Fibroblast of lung (primary cell): ENCODE measurements at regions not wholly inside any gene's neighbourhood (a gene's known extent, or its start where the extent isn't known, plus 50 kb on each side); places are given as distances from the start of the nearest gene placed in this dataset.

Source experiments
- EZH2 ChIP-seq: IDR thresholded peaks from 2 replicates; pipeline ENCODE4 v1.5.1; 2012; ENCODE audit warnings: low read length, control low read depth, mild to moderate bottlenecking; ENCODE audit errors: missing control alignments
- TF ChIP-seq, protein P1 (sequence below), 2 donors: IDR thresholded peaks in 1 of 2; conservative IDR thresholded peaks in 1 of 2; 1 replicate in 1 of 2; 2 replicates in 1 of 2; pipeline ENCODE4 v1.5.1; 2011 to 2012; ENCODE audit warnings: low read length in 2 of 2, control low read depth in 1 of 2, inconsistent platforms in 1 of 2, low read depth in 1 of 2, mild to moderate bottlenecking in 1 of 2

DNA sequence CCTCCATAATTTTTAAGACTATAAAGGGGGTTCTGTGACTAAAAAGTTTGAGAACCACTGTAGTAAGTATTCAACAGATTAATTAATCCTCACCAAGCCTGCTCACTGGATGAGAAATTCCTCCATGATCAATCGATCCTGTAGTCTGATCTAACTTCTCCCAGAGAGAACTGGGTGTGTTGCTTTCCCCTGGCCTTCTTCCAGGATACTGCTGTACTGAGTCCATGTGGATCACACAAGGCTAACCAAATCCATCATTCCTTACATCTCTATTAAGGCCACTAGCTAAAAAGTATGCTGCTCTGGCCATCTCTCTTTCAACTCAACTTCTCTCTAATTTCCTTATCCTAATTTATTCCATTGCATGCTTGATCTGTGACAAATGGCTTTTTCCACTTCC is 280.2 kb upstream of the PCSK5 start:
- TF ChIP-seq, protein P1, sequence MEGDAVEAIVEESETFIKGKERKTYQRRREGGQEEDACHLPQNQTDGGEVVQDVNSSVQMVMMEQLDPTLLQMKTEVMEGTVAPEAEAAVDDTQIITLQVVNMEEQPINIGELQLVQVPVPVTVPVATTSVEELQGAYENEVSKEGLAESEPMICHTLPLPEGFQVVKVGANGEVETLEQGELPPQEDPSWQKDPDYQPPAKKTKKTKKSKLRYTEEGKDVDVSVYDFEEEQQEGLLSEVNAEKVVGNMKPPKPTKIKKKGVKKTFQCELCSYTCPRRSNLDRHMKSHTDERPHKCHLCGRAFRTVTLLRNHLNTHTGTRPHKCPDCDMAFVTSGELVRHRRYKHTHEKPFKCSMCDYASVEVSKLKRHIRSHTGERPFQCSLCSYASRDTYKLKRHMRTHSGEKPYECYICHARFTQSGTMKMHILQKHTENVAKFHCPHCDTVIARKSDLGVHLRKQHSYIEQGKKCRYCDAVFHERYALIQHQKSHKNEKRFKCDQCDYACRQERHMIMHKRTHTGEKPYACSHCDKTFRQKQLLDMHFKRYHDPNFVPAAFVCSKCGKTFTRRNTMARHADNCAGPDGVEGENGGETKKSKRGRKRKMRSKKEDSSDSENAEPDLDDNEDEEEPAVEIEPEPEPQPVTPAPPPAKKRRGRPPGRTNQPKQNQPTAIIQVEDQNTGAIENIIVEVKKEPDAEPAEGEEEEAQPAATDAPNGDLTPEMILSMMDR (conservative IDR thresholded peaks at IDR 0.05 in 1 of 2, IDR thresholded peaks at IDR 0.05 in 1 of 2; ENCODE audit: low read depth in 1 of 2, low read length in 2 of 2), result no peak
- TF ChIP-seq EZH2, result no peak
